UCSD-AML1 (cell line): ENCODE measurements at regions not wholly inside any gene's neighbourhood (a gene's known extent, or its start where the extent isn't known, plus 50 kb on each side); places are given as distances from the start of the nearest gene placed in this dataset.

Experiments
- DNase-seq: peaks from one replicate; lab custom pipeline; 2025; ENCODE audit not compliant: unreplicated experiment; lab: John Stamatoyannopoulos, UW

DNA sequence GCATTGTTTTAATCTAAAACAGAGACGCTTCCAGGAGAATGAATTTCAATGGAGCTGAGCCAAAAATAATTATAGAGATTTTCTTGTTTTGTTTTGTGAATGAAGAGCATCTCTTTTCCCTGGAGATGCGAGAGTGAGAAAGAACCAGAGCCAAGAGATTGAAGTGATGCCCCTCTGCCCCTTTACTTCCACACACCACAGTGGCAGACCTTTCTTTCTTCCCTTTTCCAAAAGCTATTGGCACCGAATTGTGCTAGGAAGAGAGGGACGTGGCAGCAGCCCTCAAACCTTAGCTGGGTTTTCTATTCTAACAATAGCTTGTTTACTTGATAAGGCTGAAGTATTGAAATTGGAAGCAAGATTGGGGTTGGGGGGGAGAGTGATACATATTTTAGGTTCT lies 133.0 kb upstream of the TMEM161B start:
- DNase-seq, result no peak

DNA sequence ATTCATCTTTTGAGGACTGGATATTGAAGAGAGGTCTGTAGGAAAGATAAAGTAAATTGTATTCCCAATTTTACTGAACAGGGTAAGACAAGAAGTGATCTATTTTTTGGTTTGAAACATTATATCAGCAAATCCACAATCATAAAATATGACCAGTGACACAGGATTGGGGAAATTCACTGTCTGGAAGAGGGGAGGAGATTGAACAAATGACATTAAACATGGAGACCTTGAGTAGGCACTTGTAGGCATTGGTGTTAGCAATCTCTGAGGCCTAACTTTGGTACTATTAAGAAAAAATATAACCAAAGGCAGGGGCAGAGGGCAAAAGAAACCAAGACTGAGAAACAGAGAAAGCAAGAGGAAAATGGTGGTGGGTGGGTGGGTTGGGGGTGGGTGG lies 132.6 kb upstream of the TMEM161B start:
- no peak for DNase-seq

DNA sequence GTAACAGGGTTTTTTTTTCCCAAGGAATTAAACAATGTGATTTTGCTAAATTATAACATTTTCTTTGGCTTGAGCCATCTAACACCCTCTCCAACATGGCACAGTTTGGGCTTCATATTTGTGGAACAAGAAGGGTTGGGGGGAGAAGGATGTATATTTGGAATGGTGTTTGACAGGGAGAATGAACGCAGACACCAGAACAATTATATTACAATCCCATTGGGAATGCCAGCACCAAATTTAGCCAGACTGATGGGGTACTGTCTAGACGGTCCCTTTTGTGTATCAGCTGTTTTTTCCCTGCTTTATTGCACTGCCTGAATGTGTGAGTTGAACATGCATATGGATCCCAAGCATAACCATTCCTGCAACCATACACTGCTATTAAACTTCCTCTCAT lies 130.9 kb upstream of the TMEM161B start:
- no peak for DNase-seq

DNA sequence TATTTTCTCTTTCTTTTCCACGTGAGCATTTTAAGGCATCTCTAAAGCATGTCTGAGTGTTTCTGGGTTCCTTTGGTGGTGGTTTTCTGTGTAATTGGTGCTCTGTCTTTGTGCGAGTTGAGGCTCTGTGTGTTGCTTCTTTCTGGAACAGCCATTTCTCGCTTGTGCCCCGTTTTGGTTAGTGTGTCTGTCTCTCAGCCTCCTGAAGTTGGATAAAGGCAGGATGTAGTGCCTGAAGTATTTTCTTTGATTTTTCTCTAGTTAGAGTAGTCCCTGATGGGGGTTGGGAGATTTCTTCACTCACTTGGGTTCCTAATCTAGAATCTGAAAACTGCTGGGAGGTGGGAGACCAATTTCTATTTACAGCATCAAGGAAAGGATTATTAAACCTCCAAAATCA lies 129.7 kb upstream of the TMEM161B start:
- no peak for DNase-seq

DNA sequence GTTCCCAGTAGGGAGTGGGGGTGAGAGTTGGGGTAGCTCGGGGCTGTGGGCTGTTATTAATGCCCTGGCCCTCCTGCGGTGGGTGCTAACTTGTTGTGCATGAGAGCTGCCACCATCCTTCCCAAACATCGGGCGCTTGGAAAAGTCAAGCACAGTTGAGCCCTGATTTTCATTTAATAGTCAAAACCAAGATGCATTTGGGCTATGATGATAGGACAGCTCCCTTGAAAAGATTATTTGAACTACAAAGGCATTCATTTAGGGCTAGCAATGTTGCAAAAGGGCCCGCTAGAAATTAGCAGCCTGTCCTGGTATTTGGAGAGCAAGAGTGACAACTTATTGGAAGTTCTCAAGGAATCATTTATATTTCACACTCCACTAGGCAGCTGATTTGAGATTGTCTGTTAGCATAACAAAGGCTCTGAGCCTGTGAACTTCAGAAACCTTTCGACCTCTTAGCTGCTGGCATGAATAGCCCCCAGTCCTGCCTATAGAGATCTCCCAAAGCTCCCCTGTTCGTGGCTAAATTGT lies 128.2 kb upstream of the TMEM161B start:
- DNase-seq, result no peak

DNA sequence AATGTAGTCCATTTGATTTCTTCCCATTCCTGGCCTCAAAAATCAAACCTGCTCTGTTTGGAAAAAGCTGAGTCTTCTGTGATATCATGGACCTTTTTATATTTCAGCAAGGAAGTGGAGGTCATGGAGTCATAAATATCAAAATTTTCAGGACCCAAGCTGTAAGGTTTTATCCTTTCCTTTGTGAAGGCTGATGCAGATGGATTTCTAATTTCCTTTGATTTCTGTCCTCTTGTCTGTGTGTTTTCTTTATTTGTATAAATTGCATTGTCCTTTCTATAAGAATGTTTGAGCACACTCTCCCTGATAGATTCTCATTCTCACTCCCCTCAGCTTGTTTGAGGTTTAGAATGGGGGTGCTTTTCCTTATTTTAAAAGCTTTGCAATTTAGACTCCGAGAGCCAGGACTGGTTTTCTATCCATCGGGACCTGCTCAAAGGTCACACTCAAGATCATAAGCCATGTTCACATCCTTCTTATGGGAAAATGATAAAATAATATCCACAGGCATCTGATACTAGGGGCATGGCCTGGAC lies 127.4 kb upstream of the TMEM161B start:
- DNase-seq, result no peak

DNA sequence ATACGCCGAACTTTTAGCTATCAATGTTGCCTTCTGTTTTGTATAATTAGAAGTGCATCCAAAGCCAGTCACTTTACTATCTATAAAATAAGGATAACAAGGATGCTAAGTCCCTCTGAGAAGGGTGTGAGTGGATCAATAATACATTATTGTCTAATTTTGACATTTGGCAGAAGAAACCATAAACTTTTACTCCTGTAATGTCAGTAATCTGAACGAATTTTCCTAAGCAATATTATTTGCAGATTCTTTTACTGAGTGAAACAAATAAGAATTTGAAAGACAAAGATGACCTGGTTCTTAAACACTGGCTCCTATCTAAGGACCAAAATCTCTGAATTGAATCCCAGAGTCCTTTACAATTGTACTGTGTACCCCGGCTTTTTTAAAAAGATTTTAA lies 126.6 kb upstream of the TMEM161B start:
- DNase-seq, result no peak

DNA sequence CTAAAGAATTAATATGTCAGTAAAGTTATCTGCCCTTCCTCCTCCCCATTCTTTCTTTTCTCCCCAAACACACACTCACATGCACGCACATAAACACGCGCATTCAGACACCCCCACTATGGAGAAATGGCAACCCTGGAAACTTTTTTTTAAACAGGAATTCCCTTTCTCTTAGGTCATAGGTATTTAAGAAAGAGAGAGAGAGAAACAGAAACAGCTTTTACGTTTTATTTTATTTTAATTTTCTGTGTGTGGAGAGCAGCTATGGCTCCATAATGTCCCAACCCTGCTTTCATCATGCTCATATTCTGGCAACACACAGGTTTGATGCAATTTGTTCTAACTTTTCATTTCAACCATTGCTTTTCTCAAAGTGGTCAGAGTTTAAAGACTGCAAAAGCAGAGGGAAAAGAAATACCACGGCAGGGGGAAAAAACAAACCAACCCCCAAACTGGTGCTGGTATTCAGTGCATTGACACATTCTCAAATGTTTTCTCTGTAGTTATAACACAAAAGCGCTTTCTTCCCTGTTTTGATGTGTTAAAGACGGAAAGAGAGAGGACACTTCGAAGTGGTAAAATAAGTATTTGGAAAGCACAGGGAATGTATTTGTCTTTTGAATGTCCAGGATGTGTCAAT lies 126.0 kb upstream of the TMEM161B start:
- no peak for DNase-seq

DNA sequence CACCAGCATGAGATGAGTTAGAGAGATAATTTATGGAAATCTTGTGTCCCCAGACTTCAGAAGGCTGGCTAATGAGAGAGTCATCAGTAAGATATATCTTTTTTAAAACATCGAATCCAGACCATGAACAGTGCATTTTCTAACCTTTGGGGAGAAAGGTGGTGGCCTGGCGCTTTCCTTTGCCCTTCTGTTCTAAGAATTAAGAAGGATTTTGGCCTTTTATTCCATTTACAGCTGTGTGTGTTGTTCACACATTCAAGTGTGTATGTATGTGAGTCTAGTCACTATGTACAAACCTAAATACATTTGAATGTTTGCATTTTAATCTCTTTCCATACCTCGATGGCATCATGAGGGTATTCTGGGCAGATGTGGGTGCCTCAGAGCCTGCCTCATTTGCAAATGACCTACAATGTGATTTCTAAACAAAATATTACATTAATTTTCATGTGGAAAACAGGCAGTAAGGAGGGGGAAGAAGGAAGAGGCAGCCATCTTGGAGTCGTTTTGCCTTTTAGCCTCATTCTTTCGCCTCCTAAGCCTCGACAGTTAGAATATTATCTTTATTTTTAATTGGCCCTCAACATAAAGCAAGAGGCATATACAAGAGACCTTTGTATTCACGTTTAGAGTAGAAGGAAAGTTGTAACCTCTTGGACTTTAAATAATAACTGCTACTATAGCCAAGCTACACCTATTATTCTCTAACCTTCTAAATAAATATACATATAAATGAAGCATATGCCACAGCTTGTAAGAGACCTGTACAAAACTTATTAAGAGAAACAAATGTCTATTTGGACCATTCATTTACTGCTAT lies 125.3 kb upstream of the TMEM161B start:
- DNase-seq, result no peak

DNA sequence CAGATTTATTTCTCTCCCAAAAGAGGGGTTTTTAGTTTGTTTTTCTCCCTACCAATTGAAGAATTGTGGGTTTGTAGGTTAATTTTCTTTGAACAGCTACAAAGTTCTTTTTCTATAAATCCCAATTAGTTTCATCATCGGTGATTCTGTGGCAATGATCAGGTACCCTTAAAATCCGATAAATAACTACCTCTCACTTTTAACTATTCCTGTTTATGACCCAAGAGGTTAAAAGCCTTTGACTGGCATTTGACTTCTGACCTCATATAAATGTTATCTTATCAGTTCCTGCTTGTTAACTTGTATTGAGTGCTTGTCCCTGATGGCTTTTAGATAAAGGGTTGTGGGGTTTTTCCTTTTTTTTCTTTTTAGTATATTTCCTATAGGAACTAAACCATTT lies 124.4 kb upstream of the TMEM161B start:
- DNase-seq, result no peak

DNA sequence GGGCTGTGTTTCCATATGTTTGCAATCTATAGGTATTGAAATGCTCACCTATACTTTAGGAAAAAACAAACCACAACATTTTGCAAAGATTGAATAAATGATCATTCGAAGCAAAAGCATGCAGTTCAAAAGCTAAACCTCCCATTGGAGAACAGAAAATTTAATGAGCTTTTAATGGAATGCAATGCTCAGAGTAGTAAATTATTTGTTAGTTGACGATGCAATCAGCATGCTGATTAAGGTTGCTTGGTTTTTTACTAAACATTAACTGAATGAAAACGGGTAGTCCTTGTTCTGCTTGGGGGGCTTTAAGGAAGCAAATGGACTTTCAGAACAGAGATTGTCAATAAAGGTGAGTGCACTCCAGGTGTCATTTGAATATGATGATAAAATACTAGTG lies 123.3 kb upstream of the TMEM161B start:
- DNase-seq, result no peak

DNA sequence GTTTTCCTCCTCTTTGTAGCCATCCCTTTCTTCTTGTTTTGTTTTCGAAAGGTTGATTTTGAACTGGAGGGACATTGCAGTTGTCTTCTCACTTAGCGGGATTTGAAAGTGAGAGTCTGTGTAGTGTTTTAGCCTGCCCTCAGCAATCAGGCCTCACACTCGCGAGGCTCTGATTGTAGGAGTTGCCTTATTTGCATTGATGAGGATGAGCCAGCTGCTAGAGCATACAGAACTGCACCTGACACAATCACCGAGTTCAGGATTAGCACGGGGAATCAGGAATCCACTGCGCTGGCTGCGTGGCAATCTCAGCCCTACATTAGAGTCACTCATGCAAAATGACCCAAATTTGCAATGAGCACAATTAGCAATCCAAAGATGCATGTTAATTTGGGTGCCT lies 122.5 kb upstream of the TMEM161B start:
- peak; percentile 5 for DNase-seq

DNA sequence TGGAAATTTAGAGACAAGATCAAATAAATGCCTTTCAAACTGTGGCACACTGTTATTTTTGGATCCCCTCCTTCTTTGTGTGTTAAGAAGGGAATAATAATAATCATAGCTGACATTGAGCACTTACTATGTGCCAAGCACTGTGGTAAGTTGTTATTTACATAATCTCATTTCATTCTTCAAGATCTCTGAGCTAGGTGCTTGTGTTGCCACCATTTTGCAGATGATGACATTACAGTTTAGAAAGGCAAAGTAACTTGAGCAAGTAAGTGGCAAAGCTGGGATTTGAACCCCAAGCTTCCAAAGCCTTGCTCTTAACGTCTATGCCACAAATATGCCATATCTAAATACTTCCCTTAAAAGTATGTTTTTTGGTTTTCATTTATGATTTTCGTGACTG lies 121.8 kb upstream of the TMEM161B start:
- no peak for DNase-seq

DNA sequence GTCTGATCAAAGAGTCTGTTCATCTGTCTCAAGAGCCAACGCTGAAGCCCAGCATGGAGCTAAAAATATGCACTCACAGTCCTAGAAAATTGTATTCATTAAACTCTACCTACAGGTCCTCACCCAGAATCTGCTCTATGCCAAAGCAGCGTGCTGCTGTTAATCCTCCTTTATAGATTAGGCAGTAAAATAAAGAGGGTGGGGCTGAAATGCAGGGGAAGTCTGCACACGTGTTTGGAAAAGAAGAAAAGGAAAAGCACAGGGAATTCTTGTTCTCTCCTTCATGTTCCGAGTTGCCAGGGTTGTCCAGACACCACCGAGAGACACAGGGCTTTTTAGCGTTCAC lies 121.4 kb upstream of the TMEM161B start:
- no peak for DNase-seq

DNA sequence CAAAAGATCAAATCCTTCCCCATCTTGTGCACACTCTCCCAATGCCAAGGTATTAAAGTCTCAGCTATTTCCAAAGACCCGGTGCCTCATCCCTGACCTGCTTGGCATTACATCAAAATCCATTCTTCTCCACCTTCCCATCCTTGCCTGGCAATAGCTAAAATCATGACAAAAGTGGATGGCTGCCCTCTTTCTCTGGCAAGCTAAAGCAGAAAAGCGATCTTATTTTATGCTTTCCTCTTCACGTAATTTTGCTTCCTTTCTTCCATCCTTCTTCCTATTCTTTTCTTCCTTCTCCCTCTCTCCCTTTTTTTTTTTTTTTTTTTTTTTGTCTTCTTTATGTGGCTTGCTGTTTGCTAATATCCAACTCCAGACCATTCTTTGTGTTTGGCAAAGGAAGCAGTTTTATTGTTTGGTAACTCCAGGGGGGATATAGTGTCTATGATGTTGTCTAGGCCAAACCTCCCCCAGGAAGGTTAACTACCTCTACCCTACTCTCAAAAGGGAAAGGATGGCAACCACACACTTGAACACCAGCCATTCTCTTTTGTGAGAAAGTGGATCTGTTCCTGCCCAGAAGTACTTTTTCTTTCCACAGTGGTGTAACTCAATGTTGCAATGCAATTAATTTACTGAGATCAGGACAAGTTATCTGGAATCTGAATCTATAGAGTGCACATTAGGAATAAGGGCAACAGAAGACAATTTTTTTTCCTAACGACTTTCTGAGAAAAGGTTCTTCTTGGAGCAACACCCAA lies 120.9 kb upstream of the TMEM161B start:
- no peak for DNase-seq

DNA sequence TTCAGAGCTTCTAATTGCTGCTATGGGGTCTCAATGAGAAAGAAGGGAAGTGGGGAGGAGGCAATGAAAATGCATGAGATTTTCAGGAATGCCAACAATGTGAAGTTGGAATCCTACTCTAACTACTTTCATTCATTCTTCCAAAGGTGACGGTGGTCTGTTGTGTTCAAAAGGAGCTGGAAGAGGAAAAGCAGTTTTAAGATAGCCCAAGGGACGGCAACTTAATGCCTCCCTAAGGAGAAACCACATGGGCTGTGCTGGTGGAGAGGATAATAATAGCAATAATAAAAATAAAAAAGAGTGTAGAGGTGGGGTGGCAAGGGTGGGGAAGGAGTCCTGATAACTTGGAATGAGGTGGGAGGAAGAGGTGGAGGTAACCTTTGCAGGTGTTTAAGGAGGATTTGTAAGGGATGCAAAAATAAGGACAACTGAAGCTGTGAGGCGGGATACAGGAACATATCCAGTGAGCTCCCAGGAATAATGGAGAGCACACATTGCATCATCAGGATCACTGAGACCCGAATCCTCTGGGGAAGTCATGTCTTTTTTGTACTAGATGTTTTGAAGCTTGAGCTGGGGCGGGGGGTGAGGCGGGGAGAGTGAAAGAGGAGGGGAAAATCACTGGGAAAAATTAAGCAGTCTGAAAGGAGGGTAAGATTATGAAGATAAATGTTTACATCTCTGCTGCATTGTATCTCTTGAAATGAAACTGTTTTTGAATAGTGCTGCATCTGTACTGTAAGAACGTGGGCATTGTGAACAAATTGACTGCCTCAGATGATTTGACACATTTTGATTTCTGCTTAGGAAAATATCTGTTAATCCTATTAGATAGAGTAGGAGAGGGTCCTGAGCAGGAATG lies 120.1 kb upstream of the TMEM161B start:
- no peak for DNase-seq

DNA sequence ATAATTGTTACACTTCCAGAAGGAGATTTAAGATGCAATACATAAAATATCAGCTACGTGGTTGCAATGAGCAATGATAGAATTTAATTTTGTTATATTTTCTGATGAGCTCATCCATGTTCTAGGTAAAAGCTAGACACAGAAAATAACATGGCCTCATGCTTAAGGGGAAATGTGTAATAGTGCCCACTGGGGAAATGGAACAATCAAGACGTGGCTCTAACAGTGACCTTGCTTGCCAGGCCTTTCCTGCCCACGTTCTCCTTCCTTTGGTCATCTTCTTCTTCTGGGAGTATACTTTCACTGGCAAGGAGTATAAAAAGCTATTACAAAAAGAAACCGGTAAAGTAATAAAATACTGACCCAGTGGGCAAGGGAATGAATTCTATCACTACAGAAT lies 116.2 kb upstream of the TMEM161B start:
- no peak for DNase-seq

DNA sequence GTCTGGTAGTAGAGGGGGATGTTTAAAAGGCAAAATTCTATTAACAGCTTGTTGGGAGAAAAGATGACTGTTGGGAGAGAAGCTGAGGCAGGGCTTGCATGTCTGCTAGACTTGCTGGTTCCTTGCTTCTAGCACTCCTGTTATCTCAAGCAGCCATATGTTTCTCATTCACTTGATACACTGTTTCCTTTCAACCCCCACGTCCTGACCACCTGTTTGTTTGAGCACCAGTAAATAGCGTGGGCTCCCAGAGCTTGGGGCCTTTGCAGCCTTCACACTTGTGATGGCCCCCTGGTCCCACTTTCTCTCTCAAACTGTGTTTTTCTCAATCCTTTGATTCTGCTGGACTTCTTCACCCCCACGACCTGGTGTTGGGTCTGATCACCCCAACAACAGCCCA lies 111.7 kb upstream of the TMEM161B start:
- no peak for DNase-seq

DNA sequence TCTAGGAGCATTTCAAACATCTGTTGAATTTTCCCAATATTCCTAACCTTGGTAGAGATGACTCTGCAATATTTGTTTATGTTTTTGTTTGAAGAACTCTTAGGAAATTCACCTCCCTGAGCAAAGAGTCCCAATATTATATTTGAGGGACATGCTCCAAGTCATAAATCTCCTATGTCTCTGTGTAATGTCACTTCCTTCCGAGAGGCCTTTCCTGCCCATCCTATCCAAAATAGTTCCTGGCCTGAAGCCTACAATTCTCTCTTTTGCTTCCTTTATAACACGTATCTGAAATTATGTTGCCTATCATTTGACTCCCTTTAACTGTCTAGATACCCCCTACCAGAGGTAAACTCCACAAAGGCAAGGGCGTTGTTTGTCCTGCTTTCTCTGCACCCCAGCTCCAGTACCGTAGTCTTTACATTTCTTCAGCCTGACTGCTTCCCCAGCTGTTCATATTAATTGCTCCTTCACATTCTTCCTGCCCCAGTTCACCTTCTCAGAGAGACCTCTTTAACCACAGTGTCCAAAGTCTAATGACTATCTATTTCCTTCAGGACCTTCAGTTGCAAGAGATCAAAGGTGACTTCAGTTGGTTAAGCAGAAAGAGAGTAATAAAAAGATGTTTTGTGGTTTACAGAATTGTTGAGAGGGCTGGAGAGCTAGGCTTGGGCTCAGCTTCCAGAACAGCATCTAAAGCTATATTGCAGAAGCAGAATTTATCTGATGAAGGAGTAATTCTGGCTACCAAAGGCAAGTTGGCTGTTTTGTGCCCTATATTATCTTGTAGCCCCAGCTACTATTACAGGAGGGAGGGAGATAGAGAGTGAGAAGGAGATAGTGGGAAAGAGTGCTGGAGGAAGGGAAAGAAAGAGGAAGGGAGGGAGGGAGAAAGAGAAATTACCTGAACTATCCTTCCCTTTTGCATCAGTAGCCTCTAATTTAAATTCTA lies 109.3 kb upstream of the TMEM161B start:
- DNase-seq, result peak; percentile 4

DNA sequence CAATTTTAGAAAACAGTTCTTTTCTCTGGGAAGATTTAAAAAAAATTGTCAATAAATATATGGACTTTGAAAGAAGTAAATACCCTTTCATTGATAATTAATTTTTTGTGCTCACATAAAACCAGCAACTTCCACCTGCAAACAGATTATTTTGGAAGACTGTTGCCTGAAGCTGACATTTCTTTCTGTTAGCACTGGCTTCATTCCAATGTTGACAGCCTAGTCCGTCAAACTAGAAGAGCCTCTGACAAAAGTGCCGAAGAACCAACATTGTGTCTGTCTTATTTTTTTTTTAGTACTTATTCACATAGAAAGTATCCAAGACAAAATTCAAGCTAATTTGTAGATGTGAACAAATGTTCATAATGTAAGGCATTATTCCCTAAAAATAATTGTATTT lies 108.6 kb upstream of the TMEM161B start:
- no peak for DNase-seq
